ENCODE measurements at regions not wholly inside any gene's neighbourhood (a gene's known extent, or its start where the extent isn't known, plus 50 kb on each side); places are given as distances from the start of the nearest gene placed in this dataset.
"Not testable (repeated sequence)": the region's sequence is repeated elsewhere in the genome, so short reads cannot be mapped to it uniquely, and the experiment has no call there.

DNA sequence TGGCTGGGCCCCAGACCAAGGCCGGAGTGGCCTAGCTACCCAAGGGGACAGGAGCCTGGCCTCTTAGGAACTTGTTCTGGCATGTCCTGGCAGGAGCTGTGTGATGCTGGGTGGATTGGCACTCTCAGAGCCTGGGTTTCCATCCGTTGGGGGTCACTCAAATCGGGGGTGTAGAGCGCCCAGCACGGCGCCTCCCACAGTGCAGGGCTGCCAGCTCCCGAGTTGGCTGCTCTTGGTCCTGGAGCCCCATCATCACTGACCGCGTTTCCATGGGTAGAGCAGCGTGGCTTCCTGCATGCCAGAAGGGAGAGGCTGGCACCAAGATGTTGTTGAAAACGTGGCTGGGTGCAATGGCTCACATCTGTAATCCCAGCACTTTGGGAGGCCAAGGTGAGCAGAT is 70.3 kb downstream of the UNCX start:
- TF ChIP-seq, protein P1, sequence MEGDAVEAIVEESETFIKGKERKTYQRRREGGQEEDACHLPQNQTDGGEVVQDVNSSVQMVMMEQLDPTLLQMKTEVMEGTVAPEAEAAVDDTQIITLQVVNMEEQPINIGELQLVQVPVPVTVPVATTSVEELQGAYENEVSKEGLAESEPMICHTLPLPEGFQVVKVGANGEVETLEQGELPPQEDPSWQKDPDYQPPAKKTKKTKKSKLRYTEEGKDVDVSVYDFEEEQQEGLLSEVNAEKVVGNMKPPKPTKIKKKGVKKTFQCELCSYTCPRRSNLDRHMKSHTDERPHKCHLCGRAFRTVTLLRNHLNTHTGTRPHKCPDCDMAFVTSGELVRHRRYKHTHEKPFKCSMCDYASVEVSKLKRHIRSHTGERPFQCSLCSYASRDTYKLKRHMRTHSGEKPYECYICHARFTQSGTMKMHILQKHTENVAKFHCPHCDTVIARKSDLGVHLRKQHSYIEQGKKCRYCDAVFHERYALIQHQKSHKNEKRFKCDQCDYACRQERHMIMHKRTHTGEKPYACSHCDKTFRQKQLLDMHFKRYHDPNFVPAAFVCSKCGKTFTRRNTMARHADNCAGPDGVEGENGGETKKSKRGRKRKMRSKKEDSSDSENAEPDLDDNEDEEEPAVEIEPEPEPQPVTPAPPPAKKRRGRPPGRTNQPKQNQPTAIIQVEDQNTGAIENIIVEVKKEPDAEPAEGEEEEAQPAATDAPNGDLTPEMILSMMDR (IDR thresholded peaks at IDR 0.05; ENCODE audit: insufficient read depth, low read length, severe bottlenecking), result no peak
- Histone ChIP-seq H3K27me3 (ENCODE audit: control insufficient read depth, insufficient read depth, low read length) (peaks cover 2% of the 10 kb centered on the region), H3K4me3 (ENCODE audit: low read depth, low read length) (no peak overlapping the region), H3K36me3 (ENCODE audit: control insufficient read depth, insufficient read depth, low read length) (no peaks in the 10 kb centered on the region)
- DNase-seq (ENCODE audit: low read depth) (no peak), FAIRE-seq (no peak)

DNA sequence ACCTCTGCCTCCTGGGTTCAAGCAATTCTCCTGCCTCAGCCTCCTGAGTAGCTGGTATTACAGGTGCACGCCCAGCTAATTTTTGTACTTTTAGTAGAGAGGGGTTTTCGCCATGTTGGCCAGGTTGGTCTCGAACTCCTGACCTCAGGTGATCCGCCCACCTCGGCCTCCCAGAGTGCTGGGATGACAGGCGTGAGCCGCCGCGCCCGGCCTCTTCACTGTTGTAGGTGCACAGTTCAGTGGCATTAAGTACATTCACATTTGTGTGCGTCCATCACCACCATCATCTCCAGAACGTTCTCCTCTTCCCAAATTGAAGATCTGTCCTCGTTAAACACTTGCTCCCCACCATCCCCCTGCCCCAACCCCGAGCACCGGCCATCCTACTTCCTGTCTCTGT is 71.3 kb downstream of the UNCX start:
- not testable (repeated sequence) for H3K36me3 ChIP-seq (ENCODE audit: control insufficient read depth, insufficient read depth, low read length); H3K27me3 ChIP-seq (ENCODE audit: control insufficient read depth, insufficient read depth, low read length); FAIRE-seq; DNase-seq (ENCODE audit: low read depth); H3K4me3 ChIP-seq (ENCODE audit: low read depth, low read length)

DNA sequence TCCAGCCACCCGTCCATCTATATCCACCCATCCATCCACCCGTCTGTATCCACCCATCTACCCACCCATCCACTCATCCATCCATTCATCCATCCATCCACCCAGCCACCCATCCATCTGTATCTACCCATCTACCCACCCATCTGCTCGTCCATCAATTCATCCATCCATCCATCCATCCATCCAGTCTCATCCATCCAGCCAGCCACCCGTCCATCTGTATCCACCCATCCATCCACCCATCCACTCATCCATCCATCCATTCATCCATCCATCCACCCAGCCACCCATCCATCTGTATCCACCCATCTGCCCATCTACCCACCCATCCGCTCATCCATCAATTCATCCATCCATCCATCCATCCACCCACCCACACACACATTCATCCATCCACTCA is 73.2 kb downstream of the UNCX start:
- FAIRE-seq (peak; percentile 97), DNase-seq (ENCODE audit: low read depth) (no peak)
- H3K36me3 ChIP-seq (ENCODE audit: control insufficient read depth, insufficient read depth, low read length), result no peaks in the 10 kb centered on the region
- TF ChIP-seq, protein P1 (IDR thresholded peaks at IDR 0.05; ENCODE audit: insufficient read depth, low read length, severe bottlenecking), result no peak
- H3K27me3 ChIP-seq (ENCODE audit: control insufficient read depth, insufficient read depth, low read length), result peaks cover 2% of the 10 kb centered on the region
- no peak overlapping the region for H3K4me3 ChIP-seq (ENCODE audit: low read depth, low read length)

DNA sequence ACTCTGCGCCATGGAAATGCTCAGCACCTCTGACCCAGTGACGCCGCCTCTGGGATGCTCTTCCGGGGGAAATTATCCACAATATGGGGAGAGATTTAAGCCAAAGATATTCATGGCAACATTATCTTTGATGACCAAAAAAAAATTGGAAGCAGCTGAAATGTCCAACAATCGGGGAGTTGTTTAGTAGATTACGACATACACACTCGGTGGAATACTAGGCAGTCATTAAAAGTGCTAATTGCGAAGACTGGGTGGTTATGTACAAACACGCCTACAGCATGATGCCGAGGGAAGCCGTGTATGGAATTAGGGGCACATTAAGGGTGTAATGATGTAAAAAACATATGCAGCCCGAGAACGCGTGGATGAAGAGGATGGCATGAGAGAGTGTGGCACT is 75.2 kb downstream of the UNCX start:
- no peak overlapping the region for H3K4me3 ChIP-seq (ENCODE audit: low read depth, low read length)
- H3K27me3 ChIP-seq (ENCODE audit: control insufficient read depth, insufficient read depth, low read length), result no peaks in the 10 kb centered on the region
- H3K36me3 ChIP-seq (ENCODE audit: control insufficient read depth, insufficient read depth, low read length), result no peaks in the 10 kb centered on the region
- TF ChIP-seq, protein P1 (IDR thresholded peaks at IDR 0.05; ENCODE audit: insufficient read depth, low read length, severe bottlenecking), result no peak
- DNase-seq (ENCODE audit: low read depth), result no peak
- FAIRE-seq, result no peak

DNA sequence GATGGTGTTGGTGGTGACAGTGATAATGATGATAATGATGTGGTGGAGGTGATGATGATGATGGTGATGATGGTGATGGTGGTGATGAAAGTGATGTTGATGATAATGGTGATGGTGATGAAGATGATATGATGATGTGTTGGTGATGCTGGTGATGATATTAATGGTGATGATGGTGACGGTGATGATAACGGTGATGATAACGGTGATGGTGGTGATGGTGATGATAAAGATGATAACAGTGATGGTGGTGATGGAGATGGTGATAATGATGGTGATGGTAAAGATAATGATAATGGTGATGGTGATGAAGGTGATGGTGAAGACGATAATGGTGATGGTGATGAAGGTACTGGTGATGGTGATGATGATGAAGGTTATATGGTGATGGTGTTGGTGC is 76.6 kb downstream of the UNCX start:
- TF ChIP-seq, protein P1 (IDR thresholded peaks at IDR 0.05; ENCODE audit: insufficient read depth, low read length, severe bottlenecking), result no peak

DNA sequence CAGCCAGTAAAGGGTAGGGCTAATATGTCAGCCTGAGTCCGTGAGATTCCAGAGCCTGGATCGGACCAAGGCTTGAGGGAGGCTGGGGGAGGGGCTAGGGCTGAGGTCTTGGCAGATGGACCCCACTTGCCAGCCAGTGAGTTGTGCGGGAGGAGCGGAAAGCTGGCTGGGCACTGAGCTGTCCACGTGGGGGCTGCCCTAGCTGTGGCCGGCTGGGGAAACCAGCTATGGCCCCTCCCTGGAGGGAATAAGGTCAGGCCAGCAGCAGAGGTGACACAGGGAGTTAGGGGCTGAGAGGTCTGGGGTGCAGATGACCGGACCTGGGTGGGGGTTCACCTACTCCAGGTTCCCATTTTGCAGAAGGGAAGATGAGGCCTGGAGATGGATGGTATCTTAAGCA is 77.3 kb downstream of the UNCX start:
- FAIRE-seq (no peak), DNase-seq (ENCODE audit: low read depth) (no peak)
- H3K27me3 ChIP-seq (ENCODE audit: control insufficient read depth, insufficient read depth, low read length), result no peaks in the 10 kb centered on the region
- H3K4me3 ChIP-seq (ENCODE audit: low read depth, low read length), result no peak overlapping the region
- H3K36me3 ChIP-seq (ENCODE audit: control insufficient read depth, insufficient read depth, low read length), result no peaks in the 10 kb centered on the region
- TF ChIP-seq, protein P1 (IDR thresholded peaks at IDR 0.05; ENCODE audit: insufficient read depth, low read length, severe bottlenecking), result no peak

More for the DNA sequence above, 76.6 kb downstream of the UNCX start:
- Histone ChIP-seq H3K36me3 (ENCODE audit: control insufficient read depth, insufficient read depth, low read length) (no peaks in the 10 kb centered on the region), H3K27me3 (ENCODE audit: control insufficient read depth, insufficient read depth, low read length) (no peaks in the 10 kb centered on the region), H3K4me3 (ENCODE audit: low read depth, low read length) (no peak overlapping the region)
- DNase-seq (ENCODE audit: low read depth), result no peak
- no peak for FAIRE-seq

All from bronchial epithelial cell (primary cell).